K562 (cell line): ENCODE measurements at regions not wholly inside any gene's neighbourhood (a gene's known extent, or its start where the extent isn't known, plus 50 kb on each side); places are given as distances from the start of the nearest gene placed in this dataset.

Experiments used
- ADNP ChIP-seq: fragments of 200-800 bp; sonication (Bioruptor generic); IDR thresholded peaks from 2 replicates; pipeline ENCODE4 v1.6.1; 2016; ENCODE audit warnings: missing genetic modification characterization, missing compliant biosample characterization
- CEBPZ ChIP-seq: fragments of 150-350 bp; IDR thresholded peaks from 2 replicates; pipeline ENCODE4 v1.6.1; 2014; ENCODE audit warnings: low read depth, mild to moderate bottlenecking, low read length, borderline replicate concordance
- PATZ1 ChIP-seq: fragments of 250-450 bp; sonication (Bioruptor Pico); IDR thresholded peaks from 2 replicates; pipeline ENCODE4 v1.5.0; 2020; ENCODE audit warnings: mild to moderate bottlenecking, borderline replicate concordance
- PBX2 ChIP-seq, 2 experiments: IDR thresholded peaks in 1 of 2; conservative IDR thresholded peaks in 1 of 2; 2 replicates each; pipeline ENCODE4 v1.6.1; 2016; ENCODE audit warnings: low read depth in 2 of 2, mild to moderate bottlenecking in 1 of 2, missing compliant biosample characterization in 1 of 2, missing genetic modification characterization in 1 of 2, moderate library complexity in 1 of 2
- TAF1 ChIP-seq: IDR thresholded peaks from 2 replicates; pipeline ENCODE4 v1.6.1; 2011; ENCODE audit warnings: mild to moderate bottlenecking, low read length, moderate library complexity; ENCODE audit not compliant: insufficient read depth, control insufficient read depth, severe bottlenecking; ENCODE audit errors: extremely low read depth
- TBL1XR1 ChIP-seq, 2 experiments: IDR thresholded peaks; 2 replicates each; pipeline ENCODE4 v1.6.1; 2012; ENCODE audit warnings: improper control_type of control experiment in 2 of 2, low read length in 2 of 2, mild to moderate bottlenecking in 1 of 2
- ZBTB33 ChIP-seq: sonication (generic); formaldehyde crosslinking; IDR thresholded peaks from 2 replicates; pipeline ENCODE4 v1.8.1; 2023; ENCODE audit warnings: mild to moderate bottlenecking, missing genetic modification reagents

- TF ChIP-seq CEBPZ (no peak), ADNP (no peak), PATZ1 (CRISPR knock-in tag) (no peak), TAF1 (no peak), TBL1XR1 (IDR thresholded peaks at IDR 0.05; ENCODE audit: low read length in 2 of 2) (no peak), ZBTB33 (no peak), PBX2 (CRISPR knock-in tag; IDR thresholded peaks at IDR 0.05; ENCODE audit: low read depth) (no peak), PBX2 (tag; conservative IDR thresholded peaks at IDR 0.05; ENCODE audit: low read depth) (no peak)
Observed at GRCh38 chr1:177665935-177666334, 303.9 kb downstream of the SEC16B start.
